ENCODE measurements at regions not wholly inside any gene's neighbourhood (a gene's known extent, or its start where the extent isn't known, plus 50 kb on each side); places are given as distances from the start of the nearest gene placed in this dataset.

GRCh38 chr12:38544330-38545066, 227.9 kb downstream of the ALG10B start:
- Mint-ChIP-seq H3K27me3 (ENCODE audit: low read depth in 3 of 3) (peaks cover 0 to 1% (median 1%) of the 10 kb centered on the region in 3 donors), H3K9me3 (peaks cover 5 to 51% (median 19%) of the 10 kb centered on the region in 6 donors), H3K36me3 (no peaks in the 10 kb centered on the region), H3K4me1 (no peaks in the 10 kb centered on the region), H3K27ac (no peak overlapping the region), H3K4me3 (no peak overlapping the region)
- no peak for DNase-seq

DNA sequence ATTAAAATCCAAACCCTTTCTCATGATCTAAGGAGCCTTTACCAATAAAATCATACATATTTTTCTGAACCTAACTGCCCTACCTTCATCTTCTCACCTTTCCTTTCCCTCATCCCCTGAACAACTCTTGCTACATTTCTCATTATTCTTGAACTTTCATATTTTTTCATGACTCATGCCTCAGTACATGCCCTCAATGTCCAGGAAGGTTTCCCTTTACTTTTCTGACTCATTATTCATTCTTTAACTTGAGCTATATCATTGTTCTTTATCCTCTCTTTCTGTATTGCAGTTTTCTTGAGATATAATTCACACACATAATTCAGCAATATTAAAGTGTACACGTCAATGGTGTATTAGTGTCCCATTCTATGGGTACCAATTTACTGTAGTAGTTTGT, 231.0 kb downstream of the ALG10B start:
- Mint-ChIP-seq H3K4me3 (no peak overlapping the region), H3K9me3 (peaks cover 9 to 59% (median 19%) of the 10 kb centered on the region in 6 donors), H3K27me3 (ENCODE audit: low read depth in 3 of 3) (peaks cover 0 to 1% (median 0%) of the 10 kb centered on the region in 3 donors), H3K4me1 (no peaks in the 10 kb centered on the region), H3K36me3 (no peaks in the 10 kb centered on the region), H3K27ac (no peak overlapping the region)
- no peak for DNase-seq

DNA sequence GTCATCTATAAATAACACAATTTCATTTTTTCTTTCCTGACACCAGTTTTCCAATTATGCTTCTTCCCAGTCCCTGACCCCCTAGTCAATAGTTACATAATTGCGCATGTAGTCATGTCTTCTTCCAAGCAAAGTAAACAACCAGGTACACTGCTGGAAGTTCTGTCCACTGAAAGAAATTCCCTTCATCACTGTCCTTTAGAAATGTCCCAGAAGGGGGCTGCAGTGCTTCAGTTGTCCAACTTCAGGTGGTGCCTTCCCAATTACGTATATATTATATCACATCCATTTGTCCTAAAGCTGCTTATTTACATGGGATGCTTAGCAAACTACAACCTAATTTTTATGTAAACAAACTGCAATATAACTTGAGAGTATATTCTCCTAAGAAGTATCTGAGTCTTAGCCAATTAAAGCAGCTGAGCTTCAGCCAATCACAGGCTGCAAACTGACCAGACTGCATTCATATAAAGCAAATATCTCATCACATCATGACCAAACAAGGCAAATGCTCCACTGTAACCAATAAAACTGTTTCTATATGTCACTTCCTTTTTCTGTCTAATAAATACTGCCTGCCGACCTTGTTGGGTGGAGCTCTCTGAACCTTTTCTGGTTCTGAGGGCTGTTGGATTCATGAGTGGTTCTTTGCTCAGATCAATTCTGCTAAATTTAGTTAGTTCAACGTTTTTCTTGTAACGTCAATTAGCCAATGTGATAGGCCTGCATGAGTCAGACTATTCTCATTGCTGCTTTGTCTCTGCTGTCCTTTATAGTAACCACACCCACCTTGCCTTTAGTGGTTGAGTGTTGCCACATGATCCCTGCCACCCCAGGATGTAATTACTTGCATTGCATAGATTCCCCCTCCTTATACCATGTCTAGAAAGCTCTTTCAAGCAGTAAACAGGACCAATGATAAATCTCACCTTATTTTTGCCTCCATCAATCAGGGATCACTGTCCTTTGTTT, 239.3 kb downstream of the ALG10B start:
- H3K36me3 Mint-ChIP-seq: no peaks in the 10 kb centered on the region
- no peak for DNase-seq
- no peaks in the 10 kb centered on the region for H3K4me1 Mint-ChIP-seq
- peaks cover 0 to 2% (median 1%) of the 10 kb centered on the region in 3 donors for H3K27me3 Mint-ChIP-seq (ENCODE audit: low read depth in 3 of 3)
- no peak overlapping the region for H3K27ac Mint-ChIP-seq
- no peak overlapping the region for H3K4me3 Mint-ChIP-seq
- peaks cover 0 to 47% (median 12%) of the 10 kb centered on the region in 6 donors for H3K9me3 Mint-ChIP-seq

DNA sequence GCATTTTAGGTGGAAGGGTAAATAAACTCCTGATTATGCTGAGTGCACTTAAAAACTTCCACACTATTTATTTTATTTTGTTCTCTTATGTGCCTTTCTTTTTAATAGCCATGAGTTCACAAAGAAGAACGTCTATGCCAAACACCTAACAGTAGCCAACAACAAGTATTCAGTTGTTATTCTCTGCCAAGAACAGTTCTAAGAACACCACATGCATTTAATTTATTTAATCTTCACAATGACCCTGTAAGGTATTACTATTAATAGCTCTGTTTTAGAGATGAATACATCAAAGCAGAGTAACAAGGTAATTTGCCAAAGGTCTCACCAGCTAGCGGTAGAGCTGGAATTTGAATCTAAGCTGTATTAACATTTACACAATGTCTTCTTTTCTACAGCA, 240.1 kb downstream of the ALG10B start:
- no peak for DNase-seq
- H3K9me3 Mint-ChIP-seq: peaks cover 0 to 47% (median 12%) of the 10 kb centered on the region in 6 donors
- H3K36me3 Mint-ChIP-seq: no peaks in the 10 kb centered on the region
- no peak overlapping the region for H3K27ac Mint-ChIP-seq
- H3K4me3 Mint-ChIP-seq: no peak overlapping the region
- H3K27me3 Mint-ChIP-seq (ENCODE audit: low read depth in 3 of 3): peaks cover 0 to 3% (median 3%) of the 10 kb centered on the region in 3 donors
- H3K4me1 Mint-ChIP-seq: no peaks in the 10 kb centered on the region

GRCh38 chr12:38585086-38585485, 268.5 kb downstream of the ALG10B start:
- DNase-seq: no peak
- Mint-ChIP-seq H3K27me3 (ENCODE audit: low read depth in 3 of 3) (peaks cover 0 to 6% (median 0%) of the 10 kb centered on the region in 3 donors), H3K27ac (no peak overlapping the region), H3K4me3 (no peak overlapping the region), H3K4me1 (no peaks in the 10 kb centered on the region), H3K9me3 (peaks cover 6 to 56% (median 16%) of the 10 kb centered on the region in 6 donors), H3K36me3 (no peaks in the 10 kb centered on the region)

GRCh38 chr12:38586789-38587188, 270.2 kb downstream of the ALG10B start:
- no peak for DNase-seq
- Mint-ChIP-seq H3K27me3 (ENCODE audit: low read depth in 3 of 3) (peaks cover 0 to 6% (median 0%) of the 10 kb centered on the region in 3 donors), H3K36me3 (no peaks in the 10 kb centered on the region), H3K27ac (no peak overlapping the region), H3K4me3 (no peak overlapping the region), H3K9me3 (peaks cover 6 to 56% (median 19%) of the 10 kb centered on the region in 6 donors), H3K4me1 (no peaks in the 10 kb centered on the region)

DNA sequence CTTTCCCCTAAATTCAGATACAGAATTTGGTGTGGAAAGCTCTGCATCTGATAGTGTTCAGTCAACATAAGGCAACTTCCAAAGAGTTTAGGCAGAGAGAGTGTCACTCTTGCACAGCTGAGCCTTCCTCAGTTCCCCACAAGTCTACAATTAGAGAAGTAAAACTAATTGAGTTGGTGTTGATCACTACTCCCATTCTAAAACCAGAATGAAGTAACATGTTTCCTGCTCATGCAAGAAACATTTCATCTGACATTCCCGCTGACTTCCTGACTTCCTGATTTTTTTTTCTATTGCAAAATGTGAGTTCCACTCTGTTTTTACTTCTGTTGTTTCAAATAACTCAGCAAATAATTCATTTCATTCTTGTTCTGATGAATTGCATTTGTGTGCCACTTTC, 271.0 kb downstream of the ALG10B start:
- Mint-ChIP-seq H3K4me3 (no peak overlapping the region), H3K27me3 (ENCODE audit: low read depth in 3 of 3) (peaks cover 0 to 6% (median 0%) of the 10 kb centered on the region in 3 donors), H3K9me3 (peaks cover 6 to 59% (median 20%) of the 10 kb centered on the region in 6 donors), H3K4me1 (no peaks in the 10 kb centered on the region), H3K36me3 (no peaks in the 10 kb centered on the region), H3K27ac (no peak overlapping the region)
- DNase-seq: no peak

DNA sequence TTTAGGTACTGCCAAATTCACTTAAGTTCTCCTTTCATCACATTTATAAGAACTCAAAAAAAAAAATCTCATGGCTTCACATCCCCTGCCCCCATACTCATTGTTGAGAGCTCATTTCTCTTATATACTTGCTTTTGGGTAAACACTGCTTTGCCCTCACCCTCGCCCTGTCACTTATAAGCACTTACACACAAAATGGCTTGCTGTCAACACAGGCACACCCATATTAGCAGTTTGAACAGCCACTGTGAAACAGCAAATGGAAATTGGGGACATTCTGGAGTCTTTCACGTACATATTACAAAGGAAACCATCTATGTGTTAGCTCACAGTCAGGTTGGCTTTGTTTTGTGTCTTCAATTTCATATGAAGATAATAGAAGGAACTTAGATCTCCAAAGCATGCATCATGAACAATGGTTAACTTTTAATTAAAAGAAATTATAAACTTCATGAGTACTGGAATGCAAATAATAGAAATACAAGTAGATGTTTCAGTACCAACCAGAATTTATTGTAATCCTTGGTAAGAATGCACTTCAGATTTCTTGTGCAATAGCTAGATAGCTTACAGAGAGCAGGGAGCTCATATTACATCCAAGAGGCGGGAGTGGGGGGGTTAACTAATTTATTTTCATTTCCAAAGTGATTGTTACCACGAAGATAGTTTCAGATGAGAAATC, 272.2 kb downstream of the ALG10B start:
- H3K9me3 Mint-ChIP-seq: peaks cover 5 to 52% (median 15%) of the 10 kb centered on the region in 6 donors

DNA sequence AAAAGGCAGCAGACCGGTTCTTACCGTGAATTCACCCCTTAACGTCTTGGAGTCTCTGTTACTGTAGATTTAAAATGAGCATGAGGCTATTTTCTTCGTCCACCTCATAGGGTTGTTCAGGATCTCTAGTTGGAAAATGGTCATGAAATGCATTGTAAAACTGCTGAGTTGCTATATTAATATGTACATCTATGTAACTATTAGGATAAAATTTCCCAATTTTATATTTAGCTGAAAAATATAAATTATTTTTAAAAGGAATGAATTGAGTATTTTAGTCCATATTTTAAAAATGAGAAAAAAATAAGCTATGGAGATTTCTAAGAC, 272.7 kb downstream of the ALG10B start:
- Mint-ChIP-seq H3K9me3 (peaks cover 5 to 48% (median 13%) of the 10 kb centered on the region in 6 donors), H3K27me3 (ENCODE audit: low read depth in 3 of 3) (peaks cover 0 to 6% (median 0%) of the 10 kb centered on the region in 3 donors)

More for the DNA sequence above, 272.2 kb downstream of the ALG10B start:
- DNase-seq: no peak
- Mint-ChIP-seq H3K4me3 (no peak overlapping the region), H3K4me1 (no peaks in the 10 kb centered on the region), H3K27me3 (ENCODE audit: low read depth in 3 of 3) (peaks cover 0 to 6% (median 0%) of the 10 kb centered on the region in 3 donors), H3K27ac (no peak overlapping the region), H3K36me3 (no peaks in the 10 kb centered on the region)

DNA sequence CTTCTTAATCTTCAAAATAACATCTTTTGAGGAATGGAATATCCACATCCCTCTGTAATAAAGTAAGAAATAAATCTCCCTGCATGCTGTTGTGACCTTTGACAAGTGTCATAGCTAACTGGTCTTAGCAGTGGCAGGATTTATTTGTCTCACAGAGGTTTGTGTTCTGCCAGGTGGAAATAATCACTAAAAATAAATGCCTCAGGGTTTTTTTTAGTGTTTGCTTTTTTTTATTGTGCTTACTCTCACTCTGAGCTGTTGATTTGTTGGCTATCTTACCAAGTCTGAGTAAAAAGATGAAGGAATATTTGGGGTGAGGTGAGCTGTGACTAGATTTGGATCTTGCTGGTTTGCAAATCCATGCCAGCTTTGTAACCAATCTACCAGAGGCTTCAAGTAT, 285.4 kb downstream of the ALG10B start:
- Mint-ChIP-seq H3K9me3 (peaks cover 4 to 72% (median 14%) of the 10 kb centered on the region in 6 donors), H3K27ac (no peak overlapping the region), H3K4me1 (no peaks in the 10 kb centered on the region), H3K36me3 (no peaks in the 10 kb centered on the region), H3K27me3 (ENCODE audit: low read depth in 3 of 3) (peaks cover 0 to 3% (median 0%) of the 10 kb centered on the region in 3 donors), H3K4me3 (no peak overlapping the region)
- no peak for DNase-seq

More for the DNA sequence above, 272.7 kb downstream of the ALG10B start:
- no peak for DNase-seq
- Mint-ChIP-seq H3K4me3 (no peak overlapping the region), H3K36me3 (no peaks in the 10 kb centered on the region), H3K4me1 (no peaks in the 10 kb centered on the region), H3K27ac (no peak overlapping the region)
